ENCODE measurements at regions not wholly inside any gene's neighbourhood (a gene's known extent, or its start where the extent isn't known, plus 50 kb on each side); places are given as distances from the start of the nearest gene placed in this dataset.
"Not testable (repeated sequence)": the region's sequence is repeated elsewhere in the genome, so short reads cannot be mapped to it uniquely, and the experiment has no call there.

- no peak for DNase-seq
- in situ Hi-C loops (cut with HindIII; ENCODE audit: low pct_ligation_motif_present, low pct_unique_long_range_greater_than_20kb, low sequenced_read_pairs): no loop called here
Observed at GRCh38 chr16:79993629-79994209, 393.2 kb upstream of the MAF start.

- no peak for DNase-seq
- in situ Hi-C loops (cut with HindIII; ENCODE audit: low pct_ligation_motif_present, low pct_unique_long_range_greater_than_20kb, low sequenced_read_pairs): no loop called here
Observed at GRCh38 chr16:79991969-79992368, 391.4 kb upstream of the MAF start.

GRCh38 chr16:79988721-79989220 lies 388.2 kb upstream of the MAF start:
- in situ Hi-C loops (cut with HindIII; ENCODE audit: low pct_ligation_motif_present, low pct_unique_long_range_greater_than_20kb, low sequenced_read_pairs): no loop called here
- DNase-seq: no peak

GRCh38 chr16:79988089-79988488 lies 387.6 kb upstream of the MAF start:
- in situ Hi-C loops (cut with HindIII; ENCODE audit: low pct_ligation_motif_present, low pct_unique_long_range_greater_than_20kb, low sequenced_read_pairs): no loop called here
- DNase-seq: no peak

GRCh38 chr16:79986352-79986751 lies 385.8 kb upstream of the MAF start:
- in situ Hi-C loops (cut with HindIII; ENCODE audit: low pct_ligation_motif_present, low pct_unique_long_range_greater_than_20kb, low sequenced_read_pairs): no loop called here
- no peak for DNase-seq

GRCh38 chr16:79985606-79986005 lies 385.1 kb upstream of the MAF start:
- DNase-seq: no peak
- in situ Hi-C loops (cut with HindIII; ENCODE audit: low pct_ligation_motif_present, low pct_unique_long_range_greater_than_20kb, low sequenced_read_pairs): no loop called here

GRCh38 chr16:79984149-79984548 lies 383.6 kb upstream of the MAF start:
- DNase-seq; in situ Hi-C loops (cut with HindIII; ENCODE audit: low pct_ligation_motif_present, low pct_unique_long_range_greater_than_20kb, low sequenced_read_pairs): not testable (repeated sequence)

- in situ Hi-C loops (cut with HindIII; ENCODE audit: low pct_ligation_motif_present, low pct_unique_long_range_greater_than_20kb, low sequenced_read_pairs): no loop called here
- no peak for DNase-seq
Observed at GRCh38 chr16:79982862-79983261, 382.3 kb upstream of the MAF start.

GRCh38 chr16:79982361-79982760 lies 381.8 kb upstream of the MAF start:
- DNase-seq: no peak
- in situ Hi-C loops (cut with HindIII; ENCODE audit: low pct_ligation_motif_present, low pct_unique_long_range_greater_than_20kb, low sequenced_read_pairs): no loop called here

GRCh38 chr16:79981814-79982213 lies 381.3 kb upstream of the MAF start:
- in situ Hi-C loops (cut with HindIII; ENCODE audit: low pct_ligation_motif_present, low pct_unique_long_range_greater_than_20kb, low sequenced_read_pairs): no loop called here

GRCh38 chr16:79980650-79981521 lies 380.3 kb upstream of the MAF start:
- no peak for DNase-seq
- in situ Hi-C loops (cut with HindIII; ENCODE audit: low pct_ligation_motif_present, low pct_unique_long_range_greater_than_20kb, low sequenced_read_pairs): no loop called here

More at GRCh38 chr16:79981814-79982213, 381.3 kb upstream of the MAF start:
- no peak for DNase-seq

GRCh38 chr16:79977940-79978836 lies 377.7 kb upstream of the MAF start:
- in situ Hi-C loops (cut with HindIII; ENCODE audit: low pct_ligation_motif_present, low pct_unique_long_range_greater_than_20kb, low sequenced_read_pairs): no loop called here
- DNase-seq: no peak

- no peak for DNase-seq
- in situ Hi-C loops (cut with HindIII; ENCODE audit: low pct_ligation_motif_present, low pct_unique_long_range_greater_than_20kb, low sequenced_read_pairs): no loop called here
Observed at GRCh38 chr16:79973320-79973719, 372.8 kb upstream of the MAF start.

GRCh38 chr16:79972053-79972704 lies 371.6 kb upstream of the MAF start:
- no peak for DNase-seq
- in situ Hi-C loops (cut with HindIII; ENCODE audit: low pct_ligation_motif_present, low pct_unique_long_range_greater_than_20kb, low sequenced_read_pairs): no loop called here

- in situ Hi-C loops (cut with HindIII; ENCODE audit: low pct_ligation_motif_present, low pct_unique_long_range_greater_than_20kb, low sequenced_read_pairs): no loop called here
- DNase-seq: no peak
Observed at GRCh38 chr16:79971237-79971572, 370.7 kb upstream of the MAF start.

GRCh38 chr16:79970551-79971236 lies 370.2 kb upstream of the MAF start:
- DNase-seq: no peak
- in situ Hi-C loops (cut with HindIII; ENCODE audit: low pct_ligation_motif_present, low pct_unique_long_range_greater_than_20kb, low sequenced_read_pairs): no loop called here

GRCh38 chr16:79970087-79970486 lies 369.6 kb upstream of the MAF start:
- in situ Hi-C loops (cut with HindIII; ENCODE audit: low pct_ligation_motif_present, low pct_unique_long_range_greater_than_20kb, low sequenced_read_pairs): no loop called here
- DNase-seq: no peak

GRCh38 chr16:79969458-79969857 lies 368.9 kb upstream of the MAF start:
- in situ Hi-C loops (cut with HindIII; ENCODE audit: low pct_ligation_motif_present, low pct_unique_long_range_greater_than_20kb, low sequenced_read_pairs): no loop called here

More at GRCh38 chr16:79969458-79969857, 368.9 kb upstream of the MAF start:
- no peak for DNase-seq

Measured in ACHN (cell line).